SU-DHL-6 (cell line): ENCODE measurements at regions not wholly inside any gene's neighbourhood (a gene's known extent, or its start where the extent isn't known, plus 50 kb on each side); places are given as distances from the start of the nearest gene placed in this dataset.

ENCODE experiments used
- H2AFZ ChIP-seq: fragments of 200-600 bp; sonication (generic); 2 replicates; pipeline ENCODE4 v1.6.1; 2014; ENCODE audit warnings: low read depth, mild to moderate bottlenecking, moderate library complexity, mixed read lengths, antibody characterized with exemption, low read length; ENCODE audit not compliant: severe bottlenecking
- H3F3A ChIP-seq: fragments of 200-600 bp; shearing (Covaris generic); 2 replicates; pipeline ENCODE4 v1.6.0; 2016; ENCODE audit warnings: antibody characterized with exemption, mild to moderate bottlenecking; ENCODE audit not compliant: insufficient read depth
- H3K27ac ChIP-seq: fragments of 200-600 bp; sonication (generic); 2 replicates; pipeline ENCODE4 v1.5.1; 2016; ENCODE audit warnings: low read depth, mild to moderate bottlenecking, low read length, moderate library complexity, mixed read lengths
- H3K27me3 ChIP-seq: fragments of 200-600 bp; sonication (generic), shearing (Covaris generic); 2 replicates; pipeline ENCODE4 v1.6.0; 2014; ENCODE audit warnings: mild to moderate bottlenecking, low read length
- H3K36me3 ChIP-seq: fragments of 200-600 bp; sonication (generic); 2 replicates; pipeline ENCODE4 v1.6.1; 2014; ENCODE audit warnings: mild to moderate bottlenecking, low read length, mixed read lengths
- H3K4me2 ChIP-seq: fragments of 300-600, 200-600 bp; shearing (Covaris generic), sonication (generic); 2 replicates; pipeline ENCODE4 v1.6.0; 2014; ENCODE audit warnings: low read length, low read depth, mild to moderate bottlenecking; ENCODE audit not compliant: poor library complexity, severe bottlenecking
- H3K4me3 ChIP-seq: fragments of 200-600 bp; sonication (generic); 2 replicates; pipeline ENCODE4 v1.5.1; 2014; ENCODE audit warnings: antibody characterized with exemption, low read length, mild to moderate bottlenecking, mixed read lengths; ENCODE audit not compliant: insufficient read depth, poor library complexity, severe bottlenecking
- H3K79me2 ChIP-seq: fragments of 200-600 bp; sonication (generic); 2 replicates; pipeline ENCODE4 v1.6.1; 2014; ENCODE audit warnings: mild to moderate bottlenecking, low read length, moderate library complexity; ENCODE audit not compliant: insufficient read depth
- H3K9ac ChIP-seq: fragments of 200-600 bp; sonication (generic); 2 replicates; pipeline ENCODE4 v1.7.0; 2014; ENCODE audit warnings: mild to moderate bottlenecking, low read length
- H3K9me2 ChIP-seq: fragments of 200-600 bp; sonication (generic); replicated peaks from 2 replicates; pipeline ENCODE4 v1.6.1; 2014; ENCODE audit warnings: low read length; ENCODE audit not compliant: insufficient read depth
- H3K9me3 ChIP-seq: fragments of 200-600 bp; sonication (generic); 2 replicates; pipeline ENCODE4 v1.6.1; 2014; ENCODE audit warnings: low read length, mixed read lengths; ENCODE audit not compliant: insufficient read depth
- H4K20me1 ChIP-seq: fragments of 200-600 bp; sonication (generic); 2 replicates; pipeline ENCODE4 v1.6.1; 2014; ENCODE audit warnings: low read depth, mild to moderate bottlenecking, antibody characterized with exemption, low read length, moderate library complexity, mixed read lengths
- CTCF ChIP-seq: fragments of 200-600 bp; sonication (generic); IDR thresholded peaks from one replicate; pipeline ENCODE4 v1.5.1; 2017; ENCODE audit warnings: antibody characterized with exemption, mild to moderate bottlenecking, low read length, moderate library complexity; ENCODE audit not compliant: insufficient read depth, poor library complexity, severe bottlenecking
- EZH2phosphoT487 ChIP-seq: fragments of 200-600 bp; sonication (generic), shearing (Covaris generic); conservative IDR thresholded peaks from 2 replicates; pipeline ENCODE4 v1.6.1; 2018; ENCODE audit warnings: mild to moderate bottlenecking, antibody characterized with exemption, low read length, moderate library complexity, mixed read lengths

DNA sequence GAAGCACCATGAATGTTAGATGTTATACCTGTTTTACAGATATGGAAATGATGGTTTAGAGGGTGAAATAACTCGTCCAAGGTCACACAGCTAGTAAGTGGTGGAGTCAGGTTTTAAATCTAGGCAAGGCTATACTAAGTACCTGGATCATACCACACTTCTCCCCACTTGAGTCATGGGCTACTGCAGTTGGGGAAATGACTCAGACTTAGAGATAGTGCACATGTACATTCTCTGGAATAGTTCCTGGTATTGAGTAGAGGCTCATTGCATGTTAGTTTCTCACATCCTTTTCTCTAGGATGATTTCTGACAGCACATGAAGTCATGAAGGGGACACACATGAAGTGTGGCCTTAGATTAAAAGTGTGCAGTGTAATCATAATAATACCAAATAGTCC, 76.2 kb upstream of the TNFSF11 start:
- TF ChIP-seq CTCF: no peak
- TF ChIP-seq EZH2phosphoT487: no peak
- Histone ChIP-seq H4K20me1 (no peaks in the 10 kb centered on the region), H3K9ac (no peak overlapping the region), H3K4me3 (no peak overlapping the region), H3K4me2 (no peak overlapping the region), H3F3A (no peaks in the 10 kb centered on the region), H3K9me3 (no peaks in the 10 kb centered on the region), H3K9me2 (no peaks in the 10 kb centered on the region), H3K36me3 (no peaks in the 10 kb centered on the region), H3K27me3 (no peaks in the 10 kb centered on the region), H3K79me2 (no peaks in the 10 kb centered on the region), H3K27ac (no peak overlapping the region), H2AFZ (no peak overlapping the region)

GRCh38 chr13:42498521-42498920, 75.4 kb upstream of the TNFSF11 start:
- TF ChIP-seq CTCF: no peak
- no peak for TF ChIP-seq EZH2phosphoT487
- Histone ChIP-seq H3K9me3 (no peaks in the 10 kb centered on the region), H3K9ac (no peak overlapping the region), H4K20me1 (no peaks in the 10 kb centered on the region), H3K4me2 (no peak overlapping the region), H3K27ac (no peak overlapping the region), H3K9me2 (no peaks in the 10 kb centered on the region), H3K27me3 (no peaks in the 10 kb centered on the region), H3K79me2 (no peaks in the 10 kb centered on the region), H2AFZ (no peak overlapping the region), H3K36me3 (no peaks in the 10 kb centered on the region), H3F3A (no peaks in the 10 kb centered on the region), H3K4me3 (no peak overlapping the region)
